ENCODE measurements at regions not wholly inside any gene's neighbourhood (a gene's known extent, or its start where the extent isn't known, plus 50 kb on each side); places are given as distances from the start of the nearest gene placed in this dataset.

DNA sequence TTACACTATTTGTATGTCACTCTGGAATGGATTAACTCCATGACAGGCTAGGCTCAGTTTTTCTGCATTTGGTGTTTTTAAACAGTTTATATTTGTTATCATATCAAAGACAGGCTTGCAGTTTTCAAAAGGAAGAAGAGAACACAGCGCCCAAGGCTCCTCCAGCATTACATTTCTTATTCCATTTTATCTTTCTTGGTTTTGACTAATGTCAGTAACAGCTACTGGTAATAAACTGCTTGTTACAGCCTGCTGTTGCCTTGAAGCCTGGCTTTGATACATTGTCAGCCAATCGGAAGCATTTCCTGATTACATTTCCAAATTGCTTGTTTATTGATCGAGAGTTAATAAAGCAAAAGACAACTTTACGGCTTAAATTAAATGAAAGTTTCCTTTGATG is 166.0 kb upstream of the MDFIC start:
- no peaks in the 10 kb centered on the region for H3K36me3 ChIP-seq (ENCODE audit: insufficient read depth, low read length, poor library complexity, severe bottlenecking)
- H3K4me3 ChIP-seq (ENCODE audit: low read depth, low read length, poor library complexity, severe bottlenecking) = no peak overlapping the region
- H3K27ac ChIP-seq (ENCODE audit: low read depth, low read length, poor library complexity, severe bottlenecking) = no peak overlapping the region
- BruUV-seq (replicated peaks) = no TSS peak
- H3K4me1 ChIP-seq (ENCODE audit: insufficient read depth, low read length, poor library complexity, severe bottlenecking) = no peaks in the 10 kb centered on the region
- ChIA-PET POLR2A (ENCODE audit: low non-redundant PET) (no interaction called here), CTCF (no interaction called here)
- intact Hi-C loops (cut with micrococcal nuclease; ENCODE audit: unreplicated experiment) = no loop called here
- no peak for TF ChIP-seq CTCF (conservative IDR thresholded peaks at IDR 0.05; ENCODE audit: low read depth, low read length)
- TF ChIP-seq EZH2 (IDR thresholded peaks at IDR 0.05; ENCODE audit: borderline replicate concordance, low read depth, low read length, poor library complexity, severe bottlenecking) = no peak
- DNase-seq (ENCODE audit: low spot score) = no peak
- peaks cover 5% of the 10 kb centered on the region for H3K27me3 ChIP-seq (replicated peaks; ENCODE audit: insufficient read depth, low read depth, low read length, poor library complexity)
- no peaks in the 10 kb centered on the region for H3K9me3 ChIP-seq (ENCODE audit: low read depth, low read length, poor library complexity, severe bottlenecking)

- TF ChIP-seq CTCF (conservative IDR thresholded peaks at IDR 0.05; ENCODE audit: low read depth, low read length) = no peak
- POLR2A ChIA-PET (ENCODE audit: low non-redundant PET) = no interaction called here
- no peaks in the 10 kb centered on the region for H3K4me1 ChIP-seq (ENCODE audit: insufficient read depth, low read length, poor library complexity, severe bottlenecking)
- no peak for DNase-seq (ENCODE audit: low spot score)
- intact Hi-C loops (cut with micrococcal nuclease; ENCODE audit: unreplicated experiment) = no loop called here
- CTCF ChIA-PET = no interaction called here
- no peak overlapping the region for H3K27ac ChIP-seq (ENCODE audit: low read depth, low read length, poor library complexity, severe bottlenecking)
- H3K36me3 ChIP-seq (ENCODE audit: insufficient read depth, low read length, poor library complexity, severe bottlenecking) = no peaks in the 10 kb centered on the region
- no peak overlapping the region for H3K4me3 ChIP-seq (ENCODE audit: low read depth, low read length, poor library complexity, severe bottlenecking)
- H3K9me3 ChIP-seq (ENCODE audit: low read depth, low read length, poor library complexity, severe bottlenecking) = no peaks in the 10 kb centered on the region
- peaks cover 5% of the 10 kb centered on the region for H3K27me3 ChIP-seq (replicated peaks; ENCODE audit: insufficient read depth, low read depth, low read length, poor library complexity)
- no TSS peak for BruUV-seq (replicated peaks)
These were observed 163.2 kb upstream of the MDFIC start for GRCh38 chr7:114758661-114759227.

DNA sequence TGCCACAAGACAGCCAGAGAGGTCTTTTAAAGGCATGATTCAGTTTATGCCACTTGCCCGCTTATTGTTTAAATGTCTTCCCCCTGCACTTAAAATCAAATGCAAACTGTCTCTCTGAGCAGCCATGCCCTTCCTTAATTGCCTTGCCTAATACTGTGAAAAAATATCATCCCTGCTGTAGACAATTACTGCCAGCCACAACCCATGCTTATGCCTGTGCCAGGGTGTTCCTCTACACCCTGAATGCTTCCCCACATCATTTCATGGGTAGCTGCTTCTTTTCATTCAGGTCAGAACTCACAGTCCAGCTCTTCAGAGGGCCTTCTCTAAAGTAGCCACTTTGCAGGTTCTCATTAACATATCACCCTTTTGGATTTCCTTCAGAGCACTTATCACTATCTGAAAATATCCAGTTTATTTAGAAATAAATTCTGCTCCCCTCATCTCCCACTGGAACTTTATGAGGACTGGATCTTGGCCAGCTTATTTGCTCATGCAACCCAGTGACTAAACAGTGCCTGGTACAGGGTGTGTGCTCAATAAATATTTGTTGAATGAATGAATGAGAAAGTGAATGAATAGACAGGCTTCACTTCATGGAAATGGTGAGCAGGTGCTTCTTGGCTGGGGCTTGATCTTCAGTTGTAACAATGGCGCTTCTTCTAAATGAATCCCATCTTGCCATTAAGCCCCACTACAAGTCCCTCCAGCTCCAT is 162.4 kb upstream of the MDFIC start:
- Histone ChIP-seq H3K4me1 (ENCODE audit: insufficient read depth, low read length, poor library complexity, severe bottlenecking) (no peaks in the 10 kb centered on the region), H3K9me3 (ENCODE audit: low read depth, low read length, poor library complexity, severe bottlenecking) (no peaks in the 10 kb centered on the region), H3K27ac (ENCODE audit: low read depth, low read length, poor library complexity, severe bottlenecking) (no peak overlapping the region), H3K27me3 (replicated peaks; ENCODE audit: insufficient read depth, low read depth, low read length, poor library complexity) (peaks cover 5% of the 10 kb centered on the region), H3K4me3 (ENCODE audit: low read depth, low read length, poor library complexity, severe bottlenecking) (no peak overlapping the region), H3K36me3 (ENCODE audit: insufficient read depth, low read length, poor library complexity, severe bottlenecking) (no peaks in the 10 kb centered on the region)
- no peak for TF ChIP-seq CTCF (conservative IDR thresholded peaks at IDR 0.05; ENCODE audit: low read depth, low read length)
- no peak for TF ChIP-seq EZH2 (IDR thresholded peaks at IDR 0.05; ENCODE audit: borderline replicate concordance, low read depth, low read length, poor library complexity, severe bottlenecking)
- POLR2A ChIA-PET (ENCODE audit: low non-redundant PET) = no interaction called here
- DNase-seq (ENCODE audit: low spot score) = no peak
- intact Hi-C loops (cut with micrococcal nuclease; ENCODE audit: unreplicated experiment) = no loop called here
- no TSS peak for BruUV-seq (replicated peaks)
- CTCF ChIA-PET = no interaction called here

Data from A673 (cell line).